Activated B cell treated with CpG ODN at 0.5 μM for 24 hours (primary cell): ENCODE measurements at regions not wholly inside any gene's neighbourhood (a gene's known extent, or its start where the extent isn't known, plus 50 kb on each side); places are given as distances from the start of the nearest gene placed in this dataset.
"Not testable (repeated sequence)": the region's sequence is repeated elsewhere in the genome, so short reads cannot be mapped to it uniquely, and the experiment has no call there.

Experiments used
- ATAC-seq: fragments of 200-7000 bp; cut with Tn5 transposase; one replicate; pipeline ENCODE4 v1.10.0; 2021; ENCODE audit warnings: low read depth, mild to moderate bottlenecking, moderate library complexity
- CTCF ChIA-PET: fragments of 350-600 bp; sonication (Branson Sonifier 250); formaldehyde crosslinking; loops from one replicate; lab custom pipeline; 2021; ENCODE audit warnings: antibody characterized with exemption; lab: Charles Lee
- POLR2A ChIA-PET: fragments of 350-600 bp; sonication (Branson Sonifier 250); formaldehyde crosslinking; loops from one replicate; lab custom pipeline; 2021; ENCODE audit warnings: antibody characterized with exemption; lab: Charles Lee
- DNase-seq: peaks from one replicate; pipeline ENCODE4 v3.0.0; 2022
- H3K27ac Mint-ChIP-seq: one replicate; pipeline ENCODE4 v1.8.0; 2020; ENCODE audit warnings: mixed read lengths
- H3K27me3 Mint-ChIP-seq: one replicate; pipeline ENCODE4 v1.8.0; 2021; ENCODE audit warnings: mixed read lengths
- H3K36me3 Mint-ChIP-seq: one replicate; pipeline ENCODE4 v1.8.0; 2021; ENCODE audit warnings: low read depth, mixed read lengths
- H3K4me1 Mint-ChIP-seq: one replicate; pipeline ENCODE4 v1.8.0; 2021; ENCODE audit warnings: mixed read lengths
- H3K4me3 Mint-ChIP-seq: one replicate; pipeline ENCODE4 v1.8.0; 2020; ENCODE audit warnings: mild to moderate bottlenecking, mixed read lengths
- H3K9me3 Mint-ChIP-seq: one replicate; pipeline ENCODE4 v1.8.0; 2020; ENCODE audit warnings: mixed read lengths
- intact Hi-C: fragments of 100-400 bp; cut with micrococcal nuclease; formaldehyde crosslinking; loops from one replicate; pipeline ENCODE4 v1.15.1; 2024
- TF ChIP-seq, protein P1 (sequence below): fragments of 200-600 bp; IDR thresholded peaks from one replicate; pipeline ENCODE4 v1.8.0; 2022; ENCODE audit warnings: antibody characterized with exemption, mild to moderate bottlenecking

DNA sequence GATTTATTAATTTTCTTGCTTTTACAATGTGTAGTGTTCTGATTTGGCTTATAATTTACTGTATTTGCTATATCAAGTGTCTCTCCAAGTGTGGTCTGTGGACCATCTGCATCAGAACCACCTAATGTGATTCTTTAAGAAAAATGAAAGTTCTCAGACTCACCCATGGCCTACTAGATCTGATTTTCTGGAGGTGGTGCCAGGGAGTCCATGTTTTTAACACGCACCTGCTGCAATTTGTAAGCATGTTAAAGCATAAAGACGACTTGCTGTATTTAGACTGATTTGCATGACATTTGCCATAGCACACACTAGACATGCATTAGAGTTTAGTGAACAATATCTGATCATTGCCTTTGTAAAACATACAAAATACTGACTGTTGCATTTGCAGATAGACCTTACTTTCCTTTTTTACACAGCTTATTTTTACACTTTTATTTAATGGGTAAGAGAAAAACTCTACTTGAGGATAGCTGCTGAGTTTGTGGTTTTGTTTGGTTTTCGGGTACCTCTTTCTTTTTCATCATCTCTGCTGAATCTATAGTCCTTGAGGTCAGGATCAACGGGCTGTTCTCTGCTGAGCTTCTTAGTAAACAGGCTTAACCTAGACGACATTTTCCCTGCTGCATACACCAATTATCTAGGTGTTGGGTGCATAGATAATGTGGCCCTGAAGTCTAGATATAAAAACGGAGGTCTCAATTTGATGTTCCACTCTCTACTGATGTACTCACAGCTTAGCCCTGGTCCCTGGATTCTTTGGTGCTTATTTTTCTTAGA lies 138.0 kb upstream of the ZNF366 start:
- no peak for DNase-seq
- no peaks in the 10 kb centered on the region for H3K4me1 Mint-ChIP-seq
- CTCF ChIA-PET: no interaction called here

DNA sequence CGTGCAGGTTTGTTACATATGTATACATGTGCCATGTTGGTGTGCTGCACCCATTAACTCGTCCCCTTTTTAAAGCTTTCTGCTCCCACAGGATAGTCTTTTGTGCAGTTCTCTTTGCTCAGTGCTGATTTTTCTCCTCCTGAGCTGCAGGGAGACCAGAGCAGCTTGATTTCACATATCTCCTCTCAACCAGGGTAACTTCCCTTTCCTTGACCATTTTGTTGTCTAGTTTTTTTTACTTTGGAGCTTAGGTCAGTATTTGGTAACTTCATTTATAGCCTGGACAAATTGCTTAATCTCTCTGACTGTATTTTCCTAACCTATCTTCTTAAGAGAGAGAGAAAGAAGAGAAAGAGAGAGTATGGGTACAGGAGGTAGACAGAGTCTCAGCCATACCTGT lies 137.1 kb upstream of the ZNF366 start:
- no peak overlapping the region for H3K4me3 Mint-ChIP-seq
- no peaks in the 10 kb centered on the region for H3K36me3 Mint-ChIP-seq
- TF ChIP-seq, protein P1, sequence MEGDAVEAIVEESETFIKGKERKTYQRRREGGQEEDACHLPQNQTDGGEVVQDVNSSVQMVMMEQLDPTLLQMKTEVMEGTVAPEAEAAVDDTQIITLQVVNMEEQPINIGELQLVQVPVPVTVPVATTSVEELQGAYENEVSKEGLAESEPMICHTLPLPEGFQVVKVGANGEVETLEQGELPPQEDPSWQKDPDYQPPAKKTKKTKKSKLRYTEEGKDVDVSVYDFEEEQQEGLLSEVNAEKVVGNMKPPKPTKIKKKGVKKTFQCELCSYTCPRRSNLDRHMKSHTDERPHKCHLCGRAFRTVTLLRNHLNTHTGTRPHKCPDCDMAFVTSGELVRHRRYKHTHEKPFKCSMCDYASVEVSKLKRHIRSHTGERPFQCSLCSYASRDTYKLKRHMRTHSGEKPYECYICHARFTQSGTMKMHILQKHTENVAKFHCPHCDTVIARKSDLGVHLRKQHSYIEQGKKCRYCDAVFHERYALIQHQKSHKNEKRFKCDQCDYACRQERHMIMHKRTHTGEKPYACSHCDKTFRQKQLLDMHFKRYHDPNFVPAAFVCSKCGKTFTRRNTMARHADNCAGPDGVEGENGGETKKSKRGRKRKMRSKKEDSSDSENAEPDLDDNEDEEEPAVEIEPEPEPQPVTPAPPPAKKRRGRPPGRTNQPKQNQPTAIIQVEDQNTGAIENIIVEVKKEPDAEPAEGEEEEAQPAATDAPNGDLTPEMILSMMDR: no peak
- peaks cover 6% of the 10 kb centered on the region for H3K27me3 Mint-ChIP-seq
- H3K4me1 Mint-ChIP-seq: no peaks in the 10 kb centered on the region
- no peaks in the 10 kb centered on the region for H3K9me3 Mint-ChIP-seq
- DNase-seq: no peak
- no peak for ATAC-seq
- no peak overlapping the region for H3K27ac Mint-ChIP-seq
- ChIA-PET POLR2A (no interaction called here), CTCF (no interaction called here)
- intact Hi-C loops: no loop called here

More for the DNA sequence above, 138.0 kb upstream of the ZNF366 start:
- no peaks in the 10 kb centered on the region for H3K36me3 Mint-ChIP-seq
- intact Hi-C loops: no loop called here
- H3K27me3 Mint-ChIP-seq: peaks cover 6% of the 10 kb centered on the region
- no peak overlapping the region for H3K4me3 Mint-ChIP-seq
- H3K27ac Mint-ChIP-seq: no peak overlapping the region
- POLR2A ChIA-PET: no interaction called here
- no peaks in the 10 kb centered on the region for H3K9me3 Mint-ChIP-seq
- no peak for ATAC-seq
- TF ChIP-seq, protein P1: no peak

DNA sequence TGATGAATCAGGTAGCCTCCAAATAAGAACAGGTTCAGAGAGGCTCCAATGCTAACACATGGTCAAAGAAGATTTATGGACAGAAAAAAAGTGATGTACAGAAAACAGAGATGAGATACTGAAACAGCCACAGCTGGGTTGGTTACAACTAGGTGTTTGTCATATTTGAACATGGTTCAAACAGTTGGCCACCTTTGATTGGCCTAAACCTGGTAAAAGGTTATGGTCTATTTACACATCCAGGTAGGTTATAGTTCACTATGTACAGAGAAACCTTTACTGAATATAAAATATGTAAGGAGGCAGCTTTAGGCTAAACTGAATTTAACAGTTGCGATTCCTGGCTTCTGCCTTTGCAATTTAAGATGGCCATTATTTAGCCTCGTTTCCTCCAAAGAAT lies 134.0 kb upstream of the ZNF366 start:
- no peak overlapping the region for H3K27ac Mint-ChIP-seq
- intact Hi-C loops: no loop called here
- H3K4me3 Mint-ChIP-seq: no peak overlapping the region
- H3K36me3 Mint-ChIP-seq: no peaks in the 10 kb centered on the region
- ChIA-PET CTCF (no interaction called here), POLR2A (no interaction called here)
- TF ChIP-seq, protein P1: no peak
- no peak for ATAC-seq
- no peaks in the 10 kb centered on the region for H3K9me3 Mint-ChIP-seq
- no peaks in the 10 kb centered on the region for H3K4me1 Mint-ChIP-seq
- no peak for DNase-seq
- H3K27me3 Mint-ChIP-seq: peaks cover 13% of the 10 kb centered on the region

DNA sequence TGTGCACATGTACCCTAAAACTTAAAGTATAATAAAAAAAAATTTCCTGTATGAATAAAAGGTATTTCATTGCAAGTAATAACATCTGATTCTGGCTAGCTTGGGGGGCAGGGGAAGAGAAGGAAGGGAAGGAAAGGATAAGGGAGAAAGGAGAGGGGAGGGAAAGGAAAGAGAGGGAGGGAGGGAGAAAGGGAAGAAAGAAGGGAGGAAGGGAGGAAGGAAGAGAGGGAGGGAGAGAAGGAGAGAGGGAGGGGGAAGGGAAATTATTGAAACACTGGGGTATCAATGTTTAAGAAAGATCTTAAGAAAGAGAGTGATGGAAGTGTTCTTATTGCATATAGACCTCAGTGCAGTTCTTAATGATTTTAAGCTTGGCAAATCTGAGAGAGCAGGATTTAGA lies 129.8 kb upstream of the ZNF366 start:
- TF ChIP-seq, protein P1: no peak
- intact Hi-C loops: no loop called here
- no peak overlapping the region for H3K4me3 Mint-ChIP-seq
- no peaks in the 10 kb centered on the region for H3K4me1 Mint-ChIP-seq
- no peaks in the 10 kb centered on the region for H3K9me3 Mint-ChIP-seq
- peaks cover 11% of the 10 kb centered on the region for H3K27me3 Mint-ChIP-seq
- H3K27ac Mint-ChIP-seq: no peak overlapping the region
- H3K36me3 Mint-ChIP-seq: no peaks in the 10 kb centered on the region
- CTCF ChIA-PET: no interaction called here
- POLR2A ChIA-PET: no interaction called here
- DNase-seq (no peak), ATAC-seq (no peak)

DNA sequence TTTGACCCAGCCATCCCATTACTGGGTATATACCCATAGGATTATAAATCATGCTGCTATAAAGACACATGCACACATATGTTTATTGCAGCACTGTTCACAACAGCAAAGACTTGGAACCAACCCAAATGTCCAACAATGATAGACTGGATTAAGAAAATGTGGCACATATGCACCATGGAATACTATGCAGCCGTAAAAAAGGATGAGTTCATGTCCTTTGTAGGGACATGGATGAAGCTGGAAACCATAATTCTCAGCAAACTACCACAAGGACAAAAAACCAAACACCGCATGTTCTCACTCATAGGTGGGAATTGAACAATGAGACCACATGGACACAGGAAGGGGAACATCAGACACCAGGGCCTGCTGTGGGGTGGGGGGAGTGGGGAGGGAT lies 129.4 kb upstream of the ZNF366 start:
- H3K4me1 Mint-ChIP-seq, H3K9me3 Mint-ChIP-seq, CTCF ChIA-PET, POLR2A ChIA-PET, ATAC-seq, DNase-seq, intact Hi-C loops, H3K36me3 Mint-ChIP-seq, H3K4me3 Mint-ChIP-seq, H3K27ac Mint-ChIP-seq: not testable (repeated sequence)
- H3K27me3 Mint-ChIP-seq: peaks cover 11% of the 10 kb centered on the region
